Mesenchymal stem cell (in vitro differentiated cells and primary cell): ENCODE measurements at regions not wholly inside any gene's neighbourhood (a gene's known extent, or its start where the extent isn't known, plus 50 kb on each side); places are given as distances from the start of the nearest gene placed in this dataset.

Experiments
- DNase-seq: peaks from one replicate; pipeline ENCODE4 v3.0.0-alpha.2; 2013
- H2AFZ ChIP-seq: one replicate; pipeline ENCODE4 v1.6.1; 2013; ENCODE audit warnings: low read depth, mild to moderate bottlenecking, control low read depth, inconsistent platforms, low read length, moderate library complexity
- H2AK5ac ChIP-seq: 2 replicates; pipeline ENCODE4 v1.6.1; 2013; ENCODE audit warnings: low read length, moderate library complexity, mild to moderate bottlenecking, inconsistent platforms; ENCODE audit not compliant: severe bottlenecking
- H2BK120ac ChIP-seq: one replicate; pipeline ENCODE4 v1.6.1; 2013; ENCODE audit warnings: low read depth, mild to moderate bottlenecking, inconsistent platforms, low read length, moderate library complexity
- H2BK12ac ChIP-seq, 2 experiments: one replicate each; pipeline ENCODE4 v1.6.1; 2013; ENCODE audit warnings: inconsistent platforms in 2 of 2, low read length in 2 of 2, mild to moderate bottlenecking in 2 of 2, moderate library complexity in 2 of 2, control low read depth in 1 of 2
- H2BK15ac ChIP-seq: one replicate; pipeline ENCODE4 v1.6.1; 2013; ENCODE audit warnings: mild to moderate bottlenecking, low read depth, inconsistent platforms; ENCODE audit not compliant: poor library complexity, severe bottlenecking
- H2BK5ac ChIP-seq: 2 replicates; pipeline ENCODE4 v1.6.1; 2013; ENCODE audit warnings: low read depth, mild to moderate bottlenecking, low read length, control low read depth, inconsistent platforms; ENCODE audit not compliant: poor library complexity, severe bottlenecking
- H3K14ac ChIP-seq, 2 experiments: one replicate each; pipeline ENCODE4 v1.6.1; 2013; ENCODE audit warnings: inconsistent platforms in 2 of 2, low read length in 2 of 2, control low read depth in 1 of 2, mild to moderate bottlenecking in 1 of 2, moderate library complexity in 1 of 2
- H3K18ac ChIP-seq, 2 experiments: one replicate each; pipeline ENCODE4 v1.6.1; 2013; ENCODE audit warnings: inconsistent platforms in 2 of 2, low read length in 2 of 2, control low read depth in 1 of 2, low read depth in 1 of 2, mild to moderate bottlenecking in 1 of 2
- H3K23ac ChIP-seq, 2 experiments: one replicate each; pipeline ENCODE4 v1.6.1; 2013; ENCODE audit warnings: inconsistent platforms in 2 of 2, low read length in 2 of 2, mild to moderate bottlenecking in 2 of 2, moderate library complexity in 2 of 2, control low read depth in 1 of 2
- H3K27ac ChIP-seq: 2 replicates; pipeline ENCODE4 v1.5.1; 2013; ENCODE audit warnings: mild to moderate bottlenecking, moderate library complexity, low read length, control low read depth, inconsistent platforms; ENCODE audit not compliant: poor library complexity, severe bottlenecking
- H3K27me3 ChIP-seq, 2 experiments: 2 replicates each; pipeline versions ENCODE4 v1.6.1 to v1.7.0; 2013; ENCODE audit warnings: low read length in 2 of 2, mild to moderate bottlenecking in 2 of 2, moderate library complexity in 2 of 2, control low read depth in 1 of 2, inconsistent platforms in 1 of 2; ENCODE audit not compliant: control insufficient read depth in 1 of 2, insufficient read depth in 1 of 2
- H3K36me3 ChIP-seq, 2 experiments: 2 replicates each; pipeline versions ENCODE4 v1.6.1 to v1.7.0; 2013; ENCODE audit warnings: low read length in 2 of 2, control low read depth in 1 of 2, inconsistent platforms in 1 of 2, low read depth in 1 of 2, mild to moderate bottlenecking in 1 of 2; ENCODE audit not compliant: insufficient read depth in 2 of 2, control insufficient read depth in 1 of 2
- H3K4ac ChIP-seq, 2 experiments: one replicate each; pipeline ENCODE4 v1.6.1; 2013; ENCODE audit warnings: inconsistent platforms in 2 of 2, low read length in 2 of 2, mild to moderate bottlenecking in 2 of 2, moderate library complexity in 2 of 2, control low read depth in 1 of 2, low read depth in 1 of 2
- H3K4me1 ChIP-seq: 2 replicates; pipeline ENCODE4 v1.6.1; 2013; ENCODE audit warnings: low read depth, low read length, control low read depth; ENCODE audit not compliant: control insufficient read depth, insufficient read depth
- H3K4me2 ChIP-seq: 2 replicates; pipeline ENCODE4 v1.6.1; 2013; ENCODE audit warnings: low read length, mild to moderate bottlenecking, inconsistent platforms; ENCODE audit not compliant: poor library complexity, severe bottlenecking
- H3K4me3 ChIP-seq, 2 experiments: 2 replicates each; pipeline versions ENCODE4 v1.5.1 to v1.7.0; 2013; ENCODE audit warnings: low read length in 2 of 2, mild to moderate bottlenecking in 2 of 2, control low read depth in 1 of 2, low read depth in 1 of 2; ENCODE audit not compliant: insufficient read depth in 1 of 2
- H3K79me1 ChIP-seq: replicated peaks from 2 replicates; pipeline ENCODE4 v1.6.1; 2013; ENCODE audit warnings: mild to moderate bottlenecking, control low read depth, low read length, inconsistent platforms; ENCODE audit not compliant: poor library complexity, severe bottlenecking
- H3K9ac ChIP-seq: 2 replicates; pipeline ENCODE4 v1.7.0; 2013; ENCODE audit warnings: mild to moderate bottlenecking, low read length, moderate library complexity
- H3K9me3 ChIP-seq: 2 replicates; pipeline ENCODE4 v1.7.0; 2013; ENCODE audit warnings: mild to moderate bottlenecking, low read length; ENCODE audit not compliant: control insufficient read depth
- H4K8ac ChIP-seq: one replicate; pipeline ENCODE4 v1.6.1; 2013; ENCODE audit warnings: inconsistent platforms, mild to moderate bottlenecking, low read length, moderate library complexity
- H4K91ac ChIP-seq: one replicate; pipeline ENCODE4 v1.6.1; 2013; ENCODE audit warnings: mild to moderate bottlenecking, low read length, inconsistent platforms
- WGBS: methylation state at CpG from one replicate; pipeline ENCODE4 v1.1.7; 2013; ENCODE audit warnings: mixed read lengths; 5-methylcytosine and 5-hydroxymethylcytosine counted together

GRCh38 chr4:63528256-63528991 is 880.8 kb downstream of the TECRL start:
- Histone ChIP-seq H3K79me1 (no peaks in the 10 kb centered on the region), H3K14ac (no peak overlapping the region), H3K4me1 (no peaks in the 10 kb centered on the region), H2BK12ac (no peak overlapping the region), H2BK5ac (no peak overlapping the region), H2AFZ (no peak overlapping the region), H3K4ac (no peak overlapping the region), H3K9me3 (no peaks in the 10 kb centered on the region), H3K18ac (no peak overlapping the region), H4K8ac (no peak overlapping the region), H3K4me3 (no peak overlapping the region), H3K27ac (no peak overlapping the region), H3K36me3 (no peaks in the 10 kb centered on the region), H4K91ac (no peak overlapping the region), H2BK120ac (no peak overlapping the region), H2BK15ac (no peak overlapping the region), H2AK5ac (no peak overlapping the region), H3K27me3 (no peaks in the 10 kb centered on the region), H3K9ac (no peak overlapping the region), H3K23ac (no peak overlapping the region), H3K4me2 (no peak overlapping the region)
- DNase-seq = no peak
- WGBS = 20% methylated on average over 1 of the region's 4 CpGs

- no peaks in the 10 kb centered on the region for H3K4me1 ChIP-seq
- no peak overlapping the region for H4K91ac ChIP-seq
- no peak overlapping the region for H3K27ac ChIP-seq
- no peak overlapping the region for H3K4ac ChIP-seq
- H3K18ac ChIP-seq = no peak overlapping the region
- no peak overlapping the region for H2BK5ac ChIP-seq
- peaks cover 6% of the 10 kb centered on the region for H3K9me3 ChIP-seq
- DNase-seq = no peak
- no peak overlapping the region for H3K4me2 ChIP-seq
- H3K36me3 ChIP-seq = no peaks in the 10 kb centered on the region
- H3K23ac ChIP-seq = no peak overlapping the region
- H2BK120ac ChIP-seq = no peak overlapping the region
- no peak overlapping the region for H2AFZ ChIP-seq
- no peak overlapping the region for H3K9ac ChIP-seq
- no peak overlapping the region for H2AK5ac ChIP-seq
- no peak overlapping the region for H2BK15ac ChIP-seq
- H3K4me3 ChIP-seq = no peak overlapping the region
- H2BK12ac ChIP-seq = no peak overlapping the region
- H3K14ac ChIP-seq = no peak overlapping the region
- WGBS = 98% methylated on average over 1 of the region's 1 CpG
- no peak overlapping the region for H4K8ac ChIP-seq
- no peaks in the 10 kb centered on the region for H3K27me3 ChIP-seq
- H3K79me1 ChIP-seq = no peaks in the 10 kb centered on the region
These were observed 883.0 kb downstream of the TECRL start for GRCh38 chr4:63526251-63526650.

DNA sequence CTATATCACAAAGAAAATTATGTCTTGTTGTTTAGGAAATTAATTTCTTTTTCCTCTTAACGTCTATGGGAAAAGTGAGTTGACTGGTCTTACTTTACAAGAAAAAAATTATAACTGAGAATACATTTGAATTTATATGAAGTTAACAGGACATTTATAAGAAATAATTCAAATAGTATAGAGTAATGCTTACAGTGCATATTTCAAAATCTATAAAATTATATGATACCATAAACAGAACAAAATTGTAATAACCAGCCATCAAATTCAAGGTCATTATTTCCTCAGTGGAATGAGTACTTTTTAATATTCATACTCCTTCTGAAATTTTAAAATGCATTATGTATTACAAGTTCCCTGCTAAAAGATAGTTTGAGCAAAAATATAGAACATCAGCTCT is 884.5 kb downstream of the TECRL start:
- H2BK12ac ChIP-seq = no peak overlapping the region
- DNase-seq = no peak
- no peak overlapping the region for H3K18ac ChIP-seq
- H3K4ac ChIP-seq = no peak overlapping the region
- H4K91ac ChIP-seq = no peak overlapping the region
- H3K14ac ChIP-seq = no peak overlapping the region
- H3K4me2 ChIP-seq = no peak overlapping the region
- no peaks in the 10 kb centered on the region for H3K36me3 ChIP-seq
- H3K9me3 ChIP-seq = peaks cover 16% of the 10 kb centered on the region
- H3K9ac ChIP-seq = no peak overlapping the region
- WGBS = no CpG with 5 or more reads among the region's 1 CpG
- no peaks in the 10 kb centered on the region for H3K27me3 ChIP-seq
- H2AFZ ChIP-seq = no peak overlapping the region
- no peak overlapping the region for H2BK120ac ChIP-seq
- no peak overlapping the region for H3K27ac ChIP-seq
- no peaks in the 10 kb centered on the region for H3K4me1 ChIP-seq
- H2BK15ac ChIP-seq = no peak overlapping the region
- no peaks in the 10 kb centered on the region for H3K79me1 ChIP-seq
- no peak overlapping the region for H4K8ac ChIP-seq
- H2BK5ac ChIP-seq = no peak overlapping the region
- no peak overlapping the region for H2AK5ac ChIP-seq
- no peak overlapping the region for H3K23ac ChIP-seq
- H3K4me3 ChIP-seq = no peak overlapping the region

- Histone ChIP-seq H2BK15ac (no peak overlapping the region), H3K23ac (no peak overlapping the region), H3K4me3 (no peak overlapping the region), H3K4ac (no peak overlapping the region), H3K9me3 (peaks cover 9% of the 10 kb centered on the region), H3K27me3 (no peaks in the 10 kb centered on the region), H3K79me1 (no peaks in the 10 kb centered on the region), H2BK120ac (no peak overlapping the region), H3K14ac (no peak overlapping the region), H3K18ac (no peak overlapping the region), H4K91ac (no peak overlapping the region), H3K4me1 (no peaks in the 10 kb centered on the region), H2AK5ac (no peak overlapping the region), H4K8ac (no peak overlapping the region), H2BK12ac (no peak overlapping the region), H3K4me2 (no peak overlapping the region), H3K27ac (no peak overlapping the region), H2BK5ac (no peak overlapping the region), H2AFZ (no peak overlapping the region), H3K36me3 (no peaks in the 10 kb centered on the region), H3K9ac (no peak overlapping the region)
- no peak for DNase-seq
- WGBS = 80% methylated on average over 2 of the region's 2 CpGs
These were observed 903.4 kb downstream of the TECRL start for GRCh38 chr4:63505714-63506460.
